K562 (cell line): ENCODE measurements at regions not wholly inside any gene's neighbourhood (a gene's known extent, or its start where the extent isn't known, plus 50 kb on each side); places are given as distances from the start of the nearest gene placed in this dataset.

Experiments used
- ATAC-seq: fragments of 200-7000 bp; cut with Tn5 transposase; 3 replicates; pipeline ENCODE4 v1.9.1; 2020; ENCODE audit warnings: moderate library complexity
- BruUV-seq: library from RNA; stranded (reverse); fragments of 400-500 nt; replicated peaks from 2 replicates; lab custom pipeline; 2021; lab: Mats Ljungman, UMichigan
- CTCF ChIA-PET: fragments of 300-600 bp; formaldehyde crosslinking; extraction: SDS; loops from one replicate; lab custom pipeline; 2021; ENCODE audit warnings: low intra/inter-chr PET ratio; lab: Yijun Ruan, JAX
- POLR2A ChIA-PET: fragments of 300-600, 350-650 bp; sonication (Branson Sonifier 250); formaldehyde crosslinking; extraction: SDS; loops from one replicate; lab custom pipeline; 2021; ENCODE audit warnings: antibody characterized with exemption, inconsistent platforms; lab: Yijun Ruan, JAX
- DNase-seq, 4 experiments: peaks; one replicate each; pipeline versions ENCODE4 v3.0.0 to v3.0.0-alpha.2; 2011 to 2018; ENCODE audit warnings: low spot score in 3 of 4, mixed read lengths in 3 of 4; ENCODE audit errors: extremely low read depth in 1 of 4
- FAIRE-seq: peaks from 2 replicates; lab custom pipeline; 2011; peaks lifted over from hg19 to GRCh38; lab: Jason Lieb, UNC
- H2AFZ ChIP-seq: 2 replicates; pipeline ENCODE4 v1.6.0; 2011; ENCODE audit warnings: low read depth, low read length, control low read depth, inconsistent platforms
- H3K27ac ChIP-seq: fragments of 200-600 bp; 3 replicates; pipeline ENCODE4 v1.8.0; 2011; ENCODE audit warnings: low read depth, mild to moderate bottlenecking, control low read depth, inconsistent platforms, low read length, moderate library complexity, mixed read lengths; ENCODE audit errors: extremely low read depth
- H3K27me3 ChIP-seq, 2 experiments: fragments of 300-600 bp in 1 of 2; 2 replicates in 1 of 2; 3 replicates in 1 of 2; pipeline versions ENCODE4 v1.6.0 to v1.8.0; 2011; ENCODE audit warnings: inconsistent platforms in 2 of 2, low read length in 2 of 2, mild to moderate bottlenecking in 1 of 2, mixed read lengths in 1 of 2, moderate library complexity in 1 of 2; ENCODE audit not compliant: control insufficient read depth in 2 of 2, insufficient read depth in 2 of 2
- H3K36me3 ChIP-seq: fragments of 300-600 bp; 3 replicates; pipeline ENCODE4 v1.8.0; 2011; ENCODE audit warnings: mild to moderate bottlenecking, low read length, inconsistent platforms; ENCODE audit not compliant: control insufficient read depth, insufficient read depth
- H3K4me1 ChIP-seq, 2 experiments: fragments of 200-600 bp in 1 of 2; replicated peaks in 1 of 2; 2 replicates in 1 of 2; 3 replicates in 1 of 2; pipeline versions ENCODE4 v1.5.1 to v1.8.0; 2011; ENCODE audit warnings: inconsistent platforms in 2 of 2, low read length in 2 of 2, mild to moderate bottlenecking in 1 of 2, mixed read lengths in 1 of 2, moderate library complexity in 1 of 2; ENCODE audit not compliant: control insufficient read depth in 2 of 2, insufficient read depth in 2 of 2
- H3K4me2 ChIP-seq: 2 replicates; pipeline ENCODE4 v1.6.1; 2011; ENCODE audit warnings: low read length, control low read depth, inconsistent platforms, mixed read lengths; ENCODE audit not compliant: insufficient read depth
- H3K4me3 ChIP-seq: fragments of 200-600 bp; sonication (generic), shearing (Covaris generic); 2 replicates; pipeline ENCODE4 v1.5.1; 2016; ENCODE audit warnings: control low read depth, inconsistent platforms
- H3K79me2 ChIP-seq: fragments of 200-600 bp; 3 replicates; pipeline ENCODE4 v1.8.0; 2011; ENCODE audit warnings: low read length, inconsistent platforms; ENCODE audit not compliant: control insufficient read depth, insufficient read depth
- H3K9ac ChIP-seq, 2 experiments: 2 replicates each; pipeline versions ENCODE4 v1.6.0 to v1.6.1; 2011; ENCODE audit warnings: low read depth in 2 of 2, low read length in 2 of 2, control low read depth in 1 of 2, inconsistent platforms in 1 of 2, mild to moderate bottlenecking in 1 of 2, mixed read lengths in 1 of 2; ENCODE audit not compliant: insufficient read depth in 1 of 2
- H3K9me1 ChIP-seq: one replicate; pipeline ENCODE4 v1.6.0; 2011; ENCODE audit warnings: inconsistent platforms, mild to moderate bottlenecking, low read length, moderate library complexity; ENCODE audit not compliant: control insufficient read depth, insufficient read depth
- H3K9me3 ChIP-seq: replicated peaks from 2 replicates; pipeline ENCODE4 v1.5.1; 2011; ENCODE audit warnings: low read depth, low read length, inconsistent platforms; ENCODE audit not compliant: control insufficient read depth, insufficient read depth
- H4K20me1 ChIP-seq: replicated peaks from 2 replicates; pipeline ENCODE4 v1.6.1; 2011; ENCODE audit warnings: low read length, inconsistent platforms, mixed read lengths; ENCODE audit not compliant: control insufficient read depth, insufficient read depth
- BDP1 ChIP-seq: IDR thresholded peaks from 3 replicates; pipeline ENCODE4 v1.6.1; 2011; ENCODE audit not compliant: insufficient read length, insufficient read depth
- CBFA2T3 ChIP-seq: fragments of 450-650 bp; IDR thresholded peaks from 2 replicates; pipeline ENCODE4 v1.6.1; 2017
- COPS2 ChIP-seq: fragments of 450-650 bp; conservative IDR thresholded peaks from 2 replicates; pipeline ENCODE4 v1.6.1; 2016; ENCODE audit warnings: mild to moderate bottlenecking, moderate library complexity
- CREM ChIP-seq: IDR thresholded peaks from 2 replicates; pipeline ENCODE4 v1.6.1; 2014; ENCODE audit warnings: antibody characterized with exemption, low read depth
- FOXK1 ChIP-seq: sonication (generic); formaldehyde crosslinking; IDR thresholded peaks from 2 replicates; pipeline ENCODE4 v1.8.0; 2022; ENCODE audit warnings: missing genetic modification reagents, mild to moderate bottlenecking, borderline replicate concordance
- MEF2A ChIP-seq: IDR thresholded peaks from 2 replicates; pipeline ENCODE4 v1.6.1; 2011; ENCODE audit warnings: low read depth, mild to moderate bottlenecking, low read length, moderate library complexity; ENCODE audit not compliant: control insufficient read depth
- MTA3 ChIP-seq: fragments of 450-650 bp; formaldehyde crosslinking; IDR thresholded peaks from 2 replicates; pipeline ENCODE4 v1.6.1; 2017; ENCODE audit warnings: mild to moderate bottlenecking, borderline replicate concordance
- NUFIP1 ChIP-seq: fragments of 450-650 bp; IDR thresholded peaks from 2 replicates; pipeline ENCODE4 v1.6.1; 2018; ENCODE audit not compliant: partially characterized antibody
- POU5F1 ChIP-seq: fragments of 150-350 bp; IDR thresholded peaks from 2 replicates; pipeline ENCODE4 v1.6.1; 2014; ENCODE audit warnings: borderline replicate concordance, low read length, low read depth, mild to moderate bottlenecking; ENCODE audit not compliant: partially characterized antibody
- PRMT5 ChIP-seq: sonication (generic); formaldehyde crosslinking; IDR thresholded peaks from 2 replicates; pipeline ENCODE4 v1.5.0; 2020; ENCODE audit warnings: missing genetic modification reagents
- PTRF ChIP-seq: fragments of 450-650 bp; IDR thresholded peaks from 2 replicates; pipeline ENCODE4 v1.6.1; 2016; ENCODE audit warnings: mild to moderate bottlenecking, missing genetic modification characterization, missing compliant biosample characterization
- RBM39 ChIP-seq: fragments of 200-400 bp; formaldehyde crosslinking; optimal IDR thresholded peaks from 2 replicates; pipeline ENCODE3; 2018; ENCODE audit warnings: low read depth, low read length
- SIN3B ChIP-seq: fragments of 450-650 bp; IDR thresholded peaks from 2 replicates; pipeline ENCODE4 v1.6.1; 2017; ENCODE audit warnings: low read depth, mild to moderate bottlenecking, moderate library complexity
- SNRNP70 ChIP-seq: fragments of 200-400 bp; formaldehyde crosslinking; optimal IDR thresholded peaks from 2 replicates; pipeline ENCODE3; 2017; ENCODE audit warnings: low read depth, low read length
- TBP ChIP-seq: optimal IDR thresholded peaks from 2 replicates; pipeline ENCODE3; 2011; ENCODE audit warnings: low read depth, low read length, improper control_type of control experiment
- ZNF717 ChIP-seq: fragments of 250-450 bp; sonication (Bioruptor Pico); IDR thresholded peaks from 2 replicates; pipeline ENCODE4 v1.5.0; 2021
- in situ Hi-C: fragments of 300-500 bp; cut with MboI; formaldehyde crosslinking; loops from 4 replicates; pipeline ENCODE4 v1.15.0; 2018; ENCODE audit warnings: inconsistent platforms, mixed read lengths
- intact Hi-C: fragments of 100-400 bp; cut with micrococcal nuclease; formaldehyde crosslinking; loops from 2 replicates; pipeline ENCODE4 v1.14.2; 2022
- TF ChIP-seq, protein P1 (sequence below): sonication (generic); formaldehyde crosslinking; IDR thresholded peaks from 2 replicates; pipeline ENCODE4 v1.9.0; 2022; ENCODE audit warnings: mild to moderate bottlenecking, missing genetic modification reagents
- TF ChIP-seq, protein P2 (sequence below): fragments of 450-650 bp; IDR thresholded peaks from 2 replicates; pipeline ENCODE4 v1.6.1; 2017; ENCODE audit warnings: antibody characterized with exemption, mild to moderate bottlenecking
- TF ChIP-seq, protein P3 (sequence below), 3 experiments: IDR thresholded peaks in 2 of 3; conservative IDR thresholded peaks in 1 of 3; 2 replicates each; pipeline ENCODE4 v1.5.1; 2011 to 2012; ENCODE audit warnings: low read length in 3 of 3, mild to moderate bottlenecking in 3 of 3, control low read depth in 2 of 3, improper control_type of control experiment in 1 of 3, inconsistent platforms in 1 of 3, low read depth in 1 of 3, mixed read lengths in 1 of 3, moderate library complexity in 1 of 3; ENCODE audit not compliant: insufficient read depth in 2 of 3

DNA sequence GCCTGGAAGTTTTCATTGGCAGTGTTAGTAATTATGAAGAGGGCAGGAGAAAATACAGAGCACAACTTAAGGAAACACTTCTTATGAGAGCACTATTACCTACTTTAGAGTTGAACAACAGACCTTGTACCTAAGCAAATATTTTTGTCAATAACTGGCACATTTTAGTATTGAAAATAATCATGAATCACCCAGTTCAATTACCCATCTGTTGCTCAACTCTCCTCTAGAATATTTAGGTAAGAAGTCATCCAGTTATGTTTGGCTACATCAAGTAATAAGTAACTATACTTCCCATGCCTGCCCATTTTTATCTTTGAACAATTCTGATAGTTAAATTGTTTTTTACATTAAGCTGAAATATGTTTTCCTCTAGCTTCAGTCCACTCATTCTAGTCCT is 893.4 kb downstream of the DIAPH3 start:
- Histone ChIP-seq H3K9me3 (no peaks in the 10 kb centered on the region), H3K9ac (no peak overlapping the region), H3K79me2 (no peaks in the 10 kb centered on the region), H4K20me1 (no peaks in the 10 kb centered on the region), H3K4me3 (no peak overlapping the region), H2AFZ (no peak overlapping the region), H3K9me1 (no peaks in the 10 kb centered on the region), H3K36me3 (no peaks in the 10 kb centered on the region), H3K27ac (no peak overlapping the region), H3K4me1 (no peaks in the 10 kb centered on the region), H3K27me3 (no peaks in the 10 kb centered on the region), H3K4me2 (no peak overlapping the region)
- ChIA-PET POLR2A (no interaction called here), CTCF (no interaction called here)
- intact Hi-C loops: no loop called here
- no TSS peak for BruUV-seq
- TF ChIP-seq CBFA2T3: no peak
- TF ChIP-seq MEF2A: no peak
- no peak for TF ChIP-seq COPS2
- no peak for TF ChIP-seq FOXK1 (CRISPR knock-in tag)
- no peak for TF ChIP-seq NUFIP1
- no peak for TF ChIP-seq PTRF (tag)
- TF ChIP-seq, protein P1, sequence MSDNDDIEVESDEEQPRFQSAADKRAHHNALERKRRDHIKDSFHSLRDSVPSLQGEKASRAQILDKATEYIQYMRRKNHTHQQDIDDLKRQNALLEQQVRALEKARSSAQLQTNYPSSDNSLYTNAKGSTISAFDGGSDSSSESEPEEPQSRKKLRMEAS (CRISPR knock-in tag): no peak
- TF ChIP-seq, protein P2, sequence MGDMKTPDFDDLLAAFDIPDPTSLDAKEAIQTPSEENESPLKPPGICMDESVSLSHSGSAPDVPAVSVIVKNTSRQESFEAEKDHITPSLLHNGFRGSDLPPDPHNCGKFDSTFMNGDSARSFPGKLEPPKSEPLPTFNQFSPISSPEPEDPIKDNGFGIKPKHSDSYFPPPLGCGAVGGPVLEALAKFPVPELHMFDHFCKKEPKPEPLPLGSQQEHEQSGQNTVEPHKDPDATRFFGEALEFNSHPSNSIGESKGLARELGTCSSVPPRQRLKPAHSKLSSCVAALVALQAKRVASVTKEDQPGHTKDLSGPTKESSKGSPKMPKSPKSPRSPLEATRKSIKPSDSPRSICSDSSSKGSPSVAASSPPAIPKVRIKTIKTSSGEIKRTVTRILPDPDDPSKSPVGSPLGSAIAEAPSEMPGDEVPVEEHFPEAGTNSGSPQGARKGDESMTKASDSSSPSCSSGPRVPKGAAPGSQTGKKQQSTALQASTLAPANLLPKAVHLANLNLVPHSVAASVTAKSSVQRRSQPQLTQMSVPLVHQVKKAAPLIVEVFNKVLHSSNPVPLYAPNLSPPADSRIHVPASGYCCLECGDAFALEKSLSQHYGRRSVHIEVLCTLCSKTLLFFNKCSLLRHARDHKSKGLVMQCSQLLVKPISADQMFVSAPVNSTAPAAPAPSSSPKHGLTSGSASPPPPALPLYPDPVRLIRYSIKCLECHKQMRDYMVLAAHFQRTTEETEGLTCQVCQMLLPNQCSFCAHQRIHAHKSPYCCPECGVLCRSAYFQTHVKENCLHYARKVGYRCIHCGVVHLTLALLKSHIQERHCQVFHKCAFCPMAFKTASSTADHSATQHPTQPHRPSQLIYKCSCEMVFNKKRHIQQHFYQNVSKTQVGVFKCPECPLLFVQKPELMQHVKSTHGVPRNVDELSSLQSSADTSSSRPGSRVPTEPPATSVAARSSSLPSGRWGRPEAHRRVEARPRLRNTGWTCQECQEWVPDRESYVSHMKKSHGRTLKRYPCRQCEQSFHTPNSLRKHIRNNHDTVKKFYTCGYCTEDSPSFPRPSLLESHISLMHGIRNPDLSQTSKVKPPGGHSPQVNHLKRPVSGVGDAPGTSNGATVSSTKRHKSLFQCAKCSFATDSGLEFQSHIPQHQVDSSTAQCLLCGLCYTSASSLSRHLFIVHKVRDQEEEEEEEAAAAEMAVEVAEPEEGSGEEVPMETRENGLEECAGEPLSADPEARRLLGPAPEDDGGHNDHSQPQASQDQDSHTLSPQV: no peak
- TF ChIP-seq POU5F1: no peak
- TF ChIP-seq TBP: no peak
- TF ChIP-seq BDP1: no peak
- TF ChIP-seq, protein P3, sequence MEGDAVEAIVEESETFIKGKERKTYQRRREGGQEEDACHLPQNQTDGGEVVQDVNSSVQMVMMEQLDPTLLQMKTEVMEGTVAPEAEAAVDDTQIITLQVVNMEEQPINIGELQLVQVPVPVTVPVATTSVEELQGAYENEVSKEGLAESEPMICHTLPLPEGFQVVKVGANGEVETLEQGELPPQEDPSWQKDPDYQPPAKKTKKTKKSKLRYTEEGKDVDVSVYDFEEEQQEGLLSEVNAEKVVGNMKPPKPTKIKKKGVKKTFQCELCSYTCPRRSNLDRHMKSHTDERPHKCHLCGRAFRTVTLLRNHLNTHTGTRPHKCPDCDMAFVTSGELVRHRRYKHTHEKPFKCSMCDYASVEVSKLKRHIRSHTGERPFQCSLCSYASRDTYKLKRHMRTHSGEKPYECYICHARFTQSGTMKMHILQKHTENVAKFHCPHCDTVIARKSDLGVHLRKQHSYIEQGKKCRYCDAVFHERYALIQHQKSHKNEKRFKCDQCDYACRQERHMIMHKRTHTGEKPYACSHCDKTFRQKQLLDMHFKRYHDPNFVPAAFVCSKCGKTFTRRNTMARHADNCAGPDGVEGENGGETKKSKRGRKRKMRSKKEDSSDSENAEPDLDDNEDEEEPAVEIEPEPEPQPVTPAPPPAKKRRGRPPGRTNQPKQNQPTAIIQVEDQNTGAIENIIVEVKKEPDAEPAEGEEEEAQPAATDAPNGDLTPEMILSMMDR (IDR thresholded peaks at IDR 0.05 in 2 of 3, conservative IDR thresholded peaks at IDR 0.05 in 1 of 3; ENCODE audit: insufficient read depth in 2 of 3, low read depth in 1 of 3, low read length in 3 of 3): no peak
- no peak for TF ChIP-seq SNRNP70
- TF ChIP-seq RBM39: no peak
- TF ChIP-seq PRMT5 (CRISPR knock-in tag): no peak
- TF ChIP-seq SIN3B: no peak
- no peak for TF ChIP-seq ZNF717 (CRISPR knock-in tag)
- no peak for TF ChIP-seq MTA3
- TF ChIP-seq CREM: no peak
- FAIRE-seq (no peak), DNase-seq (no peak), ATAC-seq (no peak)
- in situ Hi-C loops: no loop called here
